ENCODE measurements at regions not wholly inside any gene's neighbourhood (a gene's known extent, or its start where the extent isn't known, plus 50 kb on each side); places are given as distances from the start of the nearest gene placed in this dataset.

- H3K4me1 ChIP-seq (ENCODE audit: control insufficient read depth, insufficient read depth, low read length) = no peaks in the 10 kb centered on the region
- H3K36me3 ChIP-seq (ENCODE audit: control insufficient read depth in 2 of 2, insufficient read depth in 1 of 2, low read length in 2 of 2) = no peaks in the 10 kb centered on the region
- H3K9me3 ChIP-seq (ENCODE audit: control insufficient read depth, insufficient read depth, low read depth, low read length) = no peaks in the 10 kb centered on the region
- no peak overlapping the region for H3K27ac ChIP-seq (ENCODE audit: extremely low read depth, low read depth, low read length)
- CTCF ChIA-PET = no interaction called here
- POLR2A ChIA-PET = interaction anchor here (0.6 kb wide), 1 partner anchor 366 kb away, joined by 3 read pairs; no protein-coding TSS in a partner anchor
- H3K4me3 ChIP-seq (ENCODE audit: low read depth, low read length) = no peak overlapping the region
- TF ChIP-seq, protein P1, sequence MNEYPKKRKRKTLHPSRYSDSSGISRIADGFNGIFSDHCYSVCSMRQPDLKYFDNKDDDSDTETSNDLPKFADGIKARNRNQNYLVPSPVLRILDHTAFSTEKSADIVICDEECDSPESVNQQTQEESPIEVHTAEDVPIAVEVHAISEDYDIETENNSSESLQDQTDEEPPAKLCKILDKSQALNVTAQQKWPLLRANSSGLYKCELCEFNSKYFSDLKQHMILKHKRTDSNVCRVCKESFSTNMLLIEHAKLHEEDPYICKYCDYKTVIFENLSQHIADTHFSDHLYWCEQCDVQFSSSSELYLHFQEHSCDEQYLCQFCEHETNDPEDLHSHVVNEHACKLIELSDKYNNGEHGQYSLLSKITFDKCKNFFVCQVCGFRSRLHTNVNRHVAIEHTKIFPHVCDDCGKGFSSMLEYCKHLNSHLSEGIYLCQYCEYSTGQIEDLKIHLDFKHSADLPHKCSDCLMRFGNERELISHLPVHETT (tag by site-specific recombination; IDR thresholded peaks at IDR 0.05) = no peak
- TF ChIP-seq ZNF292 (tag by site-specific recombination; IDR thresholded peaks at IDR 0.05; ENCODE audit: borderline replicate concordance, low read depth) (no peak), ZNF514 (tag by site-specific recombination; IDR thresholded peaks at IDR 0.05) (no peak), ZNF202 (tag by site-specific recombination; IDR thresholded peaks at IDR 0.05; ENCODE audit: borderline replicate concordance) (no peak), ZNF433 (tag by site-specific recombination; IDR thresholded peaks at IDR 0.05; ENCODE audit: low read depth) (no peak), ZFP69B (tag by site-specific recombination; IDR thresholded peaks at IDR 0.05) (no peak), ZNF654 (tag by site-specific recombination; IDR thresholded peaks at IDR 0.05; ENCODE audit: low read depth) (no peak), ZNF707 (tag by site-specific recombination; IDR thresholded peaks at IDR 0.05) (no peak), YY1 (tag by site-specific recombination; IDR thresholded peaks at IDR 0.05) (no peak)
- TF ChIP-seq, protein P2, sequence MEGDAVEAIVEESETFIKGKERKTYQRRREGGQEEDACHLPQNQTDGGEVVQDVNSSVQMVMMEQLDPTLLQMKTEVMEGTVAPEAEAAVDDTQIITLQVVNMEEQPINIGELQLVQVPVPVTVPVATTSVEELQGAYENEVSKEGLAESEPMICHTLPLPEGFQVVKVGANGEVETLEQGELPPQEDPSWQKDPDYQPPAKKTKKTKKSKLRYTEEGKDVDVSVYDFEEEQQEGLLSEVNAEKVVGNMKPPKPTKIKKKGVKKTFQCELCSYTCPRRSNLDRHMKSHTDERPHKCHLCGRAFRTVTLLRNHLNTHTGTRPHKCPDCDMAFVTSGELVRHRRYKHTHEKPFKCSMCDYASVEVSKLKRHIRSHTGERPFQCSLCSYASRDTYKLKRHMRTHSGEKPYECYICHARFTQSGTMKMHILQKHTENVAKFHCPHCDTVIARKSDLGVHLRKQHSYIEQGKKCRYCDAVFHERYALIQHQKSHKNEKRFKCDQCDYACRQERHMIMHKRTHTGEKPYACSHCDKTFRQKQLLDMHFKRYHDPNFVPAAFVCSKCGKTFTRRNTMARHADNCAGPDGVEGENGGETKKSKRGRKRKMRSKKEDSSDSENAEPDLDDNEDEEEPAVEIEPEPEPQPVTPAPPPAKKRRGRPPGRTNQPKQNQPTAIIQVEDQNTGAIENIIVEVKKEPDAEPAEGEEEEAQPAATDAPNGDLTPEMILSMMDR (tag by site-specific recombination; IDR thresholded peaks at IDR 0.05) = no peak
These were observed 71.2 kb upstream of the COCH start for GRCh38 chr14:30803185-30803584.

GRCh38 chr14:30805284-30805683 is 69.1 kb upstream of the COCH start:
- Histone ChIP-seq H3K27ac (ENCODE audit: extremely low read depth, low read depth, low read length) (no peak overlapping the region), H3K4me3 (ENCODE audit: low read depth, low read length) (no peak overlapping the region), H3K9me3 (ENCODE audit: control insufficient read depth, insufficient read depth, low read depth, low read length) (no peaks in the 10 kb centered on the region), H3K36me3 (ENCODE audit: control insufficient read depth in 2 of 2, insufficient read depth in 1 of 2, low read length in 2 of 2) (no peaks in the 10 kb centered on the region), H3K4me1 (ENCODE audit: control insufficient read depth, insufficient read depth, low read length) (no peaks in the 10 kb centered on the region)
- ChIA-PET POLR2A (no interaction called here), CTCF (no interaction called here)
- no peak for TF ChIP-seq ZNF776 (tag by site-specific recombination; IDR thresholded peaks at IDR 0.05; ENCODE audit: borderline replicate concordance)
- TF ChIP-seq, protein P3, sequence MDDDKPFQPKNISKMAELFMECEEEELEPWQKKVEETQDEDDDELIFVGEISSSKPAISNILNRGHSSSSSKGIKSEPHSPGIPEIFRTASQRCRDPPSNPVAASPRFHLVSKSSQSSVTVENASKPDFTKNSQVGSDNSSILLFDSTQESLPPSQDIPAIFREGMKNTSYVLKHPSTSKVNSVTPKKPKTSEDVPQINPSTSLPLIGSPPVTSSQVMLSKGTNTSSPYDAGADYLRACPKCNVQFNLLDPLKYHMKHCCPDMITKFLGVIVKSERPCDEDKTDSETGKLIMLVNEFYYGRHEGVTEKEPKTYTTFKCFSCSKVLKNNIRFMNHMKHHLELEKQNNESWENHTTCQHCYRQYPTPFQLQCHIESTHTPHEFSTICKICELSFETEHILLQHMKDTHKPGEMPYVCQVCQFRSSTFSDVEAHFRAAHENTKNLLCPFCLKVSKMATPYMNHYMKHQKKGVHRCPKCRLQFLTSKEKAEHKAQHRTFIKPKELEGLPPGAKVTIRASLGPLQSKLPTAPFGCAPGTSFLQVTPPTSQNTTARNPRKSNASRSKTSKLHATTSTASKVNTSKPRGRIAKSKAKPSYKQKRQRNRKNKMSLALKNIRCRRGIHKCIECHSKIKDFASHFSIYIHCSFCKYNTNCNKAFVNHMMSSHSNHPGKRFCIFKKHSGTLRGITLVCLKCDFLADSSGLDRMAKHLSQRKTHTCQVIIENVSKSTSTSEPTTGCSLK (tag by site-specific recombination; IDR thresholded peaks at IDR 0.05) = no peak
- no peak for TF ChIP-seq ZNF416 (tag by site-specific recombination; IDR thresholded peaks at IDR 0.05)
- TF ChIP-seq, protein P4, sequence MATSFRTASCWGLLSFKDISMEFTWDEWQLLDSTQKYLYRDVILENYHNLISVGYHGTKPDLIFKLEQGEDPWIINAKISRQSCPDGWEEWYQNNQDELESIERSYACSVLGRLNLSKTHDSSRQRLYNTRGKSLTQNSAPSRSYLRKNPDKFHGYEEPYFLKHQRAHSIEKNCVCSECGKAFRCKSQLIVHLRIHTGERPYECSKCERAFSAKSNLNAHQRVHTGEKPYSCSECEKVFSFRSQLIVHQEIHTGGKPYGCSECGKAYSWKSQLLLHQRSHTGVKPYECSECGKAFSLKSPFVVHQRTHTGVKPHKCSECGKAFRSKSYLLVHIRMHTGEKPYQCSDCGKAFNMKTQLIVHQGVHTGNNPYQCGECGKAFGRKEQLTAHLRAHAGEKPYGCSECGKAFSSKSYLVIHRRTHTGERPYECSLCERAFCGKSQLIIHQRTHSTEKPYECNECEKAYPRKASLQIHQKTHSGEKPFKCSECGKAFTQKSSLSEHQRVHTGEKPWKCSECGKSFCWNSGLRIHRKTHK (tag by site-specific recombination; IDR thresholded peaks at IDR 0.05) = no peak
- no peak for TF ChIP-seq BCL11B (tag by site-specific recombination; IDR thresholded peaks at IDR 0.05; ENCODE audit: low read depth)

DNA sequence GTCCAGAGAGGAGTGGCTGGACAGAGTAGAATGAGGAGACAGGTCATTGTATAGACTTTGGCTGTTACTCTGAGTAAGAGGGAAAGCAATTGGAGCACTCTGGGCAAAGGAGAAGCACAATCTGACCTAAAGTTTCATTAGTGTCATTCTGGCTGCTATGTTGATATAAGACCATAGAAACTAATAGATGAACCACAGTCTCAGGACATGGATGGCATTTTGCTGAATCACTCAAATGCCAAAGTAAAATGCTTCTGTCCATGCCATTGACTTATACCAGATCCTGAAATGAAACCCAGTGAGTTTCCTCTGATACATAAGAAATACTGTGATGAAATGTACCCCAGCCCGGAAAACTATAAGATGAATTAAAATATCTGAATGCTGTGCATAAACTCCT is 65.8 kb upstream of the COCH start:
- ChIA-PET POLR2A (no interaction called here), CTCF (no interaction called here)
- TF ChIP-seq ZNF211 (tag by site-specific recombination; IDR thresholded peaks at IDR 0.05; ENCODE audit: low read depth) (no peak), WT1 (tag by site-specific recombination; IDR thresholded peaks at IDR 0.05) (no peak), ZNF16 (tag by site-specific recombination; IDR thresholded peaks at IDR 0.05; ENCODE audit: low read depth) (no peak), PRDM1 (tag by site-specific recombination; IDR thresholded peaks at IDR 0.05) (no peak)
- TF ChIP-seq, protein P5, sequence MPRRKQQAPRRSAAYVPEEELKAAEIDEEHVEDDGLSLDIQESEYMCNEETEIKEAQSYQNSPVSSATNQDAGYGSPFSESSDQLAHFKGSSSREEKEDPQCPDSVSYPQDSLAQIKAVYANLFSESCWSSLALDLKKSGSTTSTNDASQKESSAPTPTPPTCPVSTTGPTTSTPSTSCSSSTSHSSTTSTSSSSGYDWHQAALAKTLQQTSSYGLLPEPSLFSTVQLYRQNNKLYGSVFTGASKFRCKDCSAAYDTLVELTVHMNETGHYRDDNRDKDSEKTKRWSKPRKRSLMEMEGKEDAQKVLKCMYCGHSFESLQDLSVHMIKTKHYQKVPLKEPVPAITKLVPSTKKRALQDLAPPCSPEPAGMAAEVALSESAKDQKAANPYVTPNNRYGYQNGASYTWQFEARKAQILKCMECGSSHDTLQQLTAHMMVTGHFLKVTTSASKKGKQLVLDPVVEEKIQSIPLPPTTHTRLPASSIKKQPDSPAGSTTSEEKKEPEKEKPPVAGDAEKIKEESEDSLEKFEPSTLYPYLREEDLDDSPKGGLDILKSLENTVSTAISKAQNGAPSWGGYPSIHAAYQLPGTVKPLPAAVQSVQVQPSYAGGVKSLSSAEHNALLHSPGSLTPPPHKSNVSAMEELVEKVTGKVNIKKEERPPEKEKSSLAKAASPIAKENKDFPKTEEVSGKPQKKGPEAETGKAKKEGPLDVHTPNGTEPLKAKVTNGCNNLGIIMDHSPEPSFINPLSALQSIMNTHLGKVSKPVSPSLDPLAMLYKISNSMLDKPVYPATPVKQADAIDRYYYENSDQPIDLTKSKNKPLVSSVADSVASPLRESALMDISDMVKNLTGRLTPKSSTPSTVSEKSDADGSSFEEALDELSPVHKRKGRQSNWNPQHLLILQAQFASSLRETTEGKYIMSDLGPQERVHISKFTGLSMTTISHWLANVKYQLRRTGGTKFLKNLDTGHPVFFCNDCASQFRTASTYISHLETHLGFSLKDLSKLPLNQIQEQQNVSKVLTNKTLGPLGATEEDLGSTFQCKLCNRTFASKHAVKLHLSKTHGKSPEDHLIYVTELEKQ (tag by site-specific recombination; IDR thresholded peaks at IDR 0.05; ENCODE audit: borderline replicate concordance) = no peak

More for the DNA sequence above, 65.8 kb upstream of the COCH start:
- Histone ChIP-seq H3K9me3 (ENCODE audit: control insufficient read depth, insufficient read depth, low read depth, low read length) (no peaks in the 10 kb centered on the region), H3K36me3 (ENCODE audit: control insufficient read depth in 2 of 2, insufficient read depth in 1 of 2, low read length in 2 of 2) (no peaks in the 10 kb centered on the region), H3K27ac (ENCODE audit: extremely low read depth, low read depth, low read length) (no peak overlapping the region), H3K4me3 (ENCODE audit: low read depth, low read length) (no peak overlapping the region), H3K4me1 (ENCODE audit: control insufficient read depth, insufficient read depth, low read length) (no peaks in the 10 kb centered on the region)
